ENCODE measurements at regions not wholly inside any gene's neighbourhood (a gene's known extent, or its start where the extent isn't known, plus 50 kb on each side); places are given as distances from the start of the nearest gene placed in this dataset.

GRCh38 chrX:140447150-140447549 lies 57.7 kb downstream of the SOX3 start:
- no peaks in the 10 kb centered on the region for H3K27me3 ChIP-seq (replicated peaks; ENCODE audit: insufficient read depth, low read depth, low read length, poor library complexity)
- intact Hi-C loops (cut with micrococcal nuclease; ENCODE audit: unreplicated experiment), result no loop called here
- no peak overlapping the region for H3K4me3 ChIP-seq (ENCODE audit: low read depth, low read length, poor library complexity, severe bottlenecking)
- no peaks in the 10 kb centered on the region for H3K9me3 ChIP-seq (ENCODE audit: low read depth, low read length, poor library complexity, severe bottlenecking)
- DNase-seq (ENCODE audit: low spot score), result no peak
- H3K4me1 ChIP-seq (ENCODE audit: insufficient read depth, low read length, poor library complexity, severe bottlenecking), result no peaks in the 10 kb centered on the region
- CTCF ChIA-PET, result no interaction called here
- H3K27ac ChIP-seq (ENCODE audit: low read depth, low read length, poor library complexity, severe bottlenecking), result no peak overlapping the region
- POLR2A ChIA-PET (ENCODE audit: low non-redundant PET), result no interaction called here
- no peak for TF ChIP-seq CTCF (conservative IDR thresholded peaks at IDR 0.05; ENCODE audit: low read depth, low read length)
- TF ChIP-seq EZH2 (IDR thresholded peaks at IDR 0.05; ENCODE audit: borderline replicate concordance, low read depth, low read length, poor library complexity, severe bottlenecking), result no peak
- BruUV-seq (replicated peaks), result no TSS peak
- no peaks in the 10 kb centered on the region for H3K36me3 ChIP-seq (ENCODE audit: insufficient read depth, low read length, poor library complexity, severe bottlenecking)

- H3K36me3 ChIP-seq (ENCODE audit: insufficient read depth, low read length, poor library complexity, severe bottlenecking), result no peaks in the 10 kb centered on the region
- no peak for DNase-seq (ENCODE audit: low spot score)
- CTCF ChIA-PET, result no interaction called here
- no peaks in the 10 kb centered on the region for H3K27me3 ChIP-seq (replicated peaks; ENCODE audit: insufficient read depth, low read depth, low read length, poor library complexity)
- POLR2A ChIA-PET (ENCODE audit: low non-redundant PET), result no interaction called here
- no peaks in the 10 kb centered on the region for H3K4me1 ChIP-seq (ENCODE audit: insufficient read depth, low read length, poor library complexity, severe bottlenecking)
- TF ChIP-seq EZH2 (IDR thresholded peaks at IDR 0.05; ENCODE audit: borderline replicate concordance, low read depth, low read length, poor library complexity, severe bottlenecking) (no peak), CTCF (conservative IDR thresholded peaks at IDR 0.05; ENCODE audit: low read depth, low read length) (no peak)
- H3K9me3 ChIP-seq (ENCODE audit: low read depth, low read length, poor library complexity, severe bottlenecking), result no peaks in the 10 kb centered on the region
- no TSS peak for BruUV-seq (replicated peaks)
- no peak overlapping the region for H3K27ac ChIP-seq (ENCODE audit: low read depth, low read length, poor library complexity, severe bottlenecking)
- no peak overlapping the region for H3K4me3 ChIP-seq (ENCODE audit: low read depth, low read length, poor library complexity, severe bottlenecking)
- intact Hi-C loops (cut with micrococcal nuclease; ENCODE audit: unreplicated experiment), result no loop called here
These were observed 64.0 kb downstream of the SOX3 start for GRCh38 chrX:140440876-140441275.

DNA sequence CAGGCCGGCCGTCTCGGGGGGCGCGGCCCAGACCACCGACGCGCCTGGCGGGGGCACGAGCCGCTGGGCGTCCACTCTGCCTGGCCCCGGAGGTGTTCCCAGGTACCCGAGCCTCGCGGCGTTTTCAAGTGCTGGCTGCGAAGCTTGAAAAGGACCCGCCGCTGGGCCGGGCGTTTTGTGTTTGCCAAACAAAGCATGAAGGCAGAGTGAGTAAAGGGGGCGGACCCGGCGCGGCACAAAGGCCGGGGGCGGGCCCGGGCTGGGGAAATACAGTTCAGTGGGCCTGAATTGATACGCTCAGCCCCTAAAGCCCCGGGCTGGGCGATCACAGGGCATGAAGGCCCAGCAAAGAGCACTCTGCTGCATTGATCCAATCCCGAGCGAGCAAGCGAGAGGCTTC lies 65.4 kb downstream of the SOX3 start:
- H3K36me3 ChIP-seq (ENCODE audit: insufficient read depth, low read length, poor library complexity, severe bottlenecking), result no peaks in the 10 kb centered on the region
- H3K9me3 ChIP-seq (ENCODE audit: low read depth, low read length, poor library complexity, severe bottlenecking), result no peaks in the 10 kb centered on the region
- intact Hi-C loops (cut with micrococcal nuclease; ENCODE audit: unreplicated experiment), result no loop called here
- DNase-seq (ENCODE audit: low spot score), result peak; percentile 16
- no peak overlapping the region for H3K27ac ChIP-seq (ENCODE audit: low read depth, low read length, poor library complexity, severe bottlenecking)
- no TSS peak for BruUV-seq (replicated peaks)
- no peaks in the 10 kb centered on the region for H3K4me1 ChIP-seq (ENCODE audit: insufficient read depth, low read length, poor library complexity, severe bottlenecking)
- ChIA-PET POLR2A (ENCODE audit: low non-redundant PET) (no interaction called here), CTCF (no interaction called here)
- no peak for TF ChIP-seq EZH2 (IDR thresholded peaks at IDR 0.05; ENCODE audit: borderline replicate concordance, low read depth, low read length, poor library complexity, severe bottlenecking)
- TF ChIP-seq CTCF (conservative IDR thresholded peaks at IDR 0.05; ENCODE audit: low read depth, low read length), result no peak
- no peak overlapping the region for H3K4me3 ChIP-seq (ENCODE audit: low read depth, low read length, poor library complexity, severe bottlenecking)
- peaks cover 5% of the 10 kb centered on the region for H3K27me3 ChIP-seq (replicated peaks; ENCODE audit: insufficient read depth, low read depth, low read length, poor library complexity)
